K562 (cell line): ENCODE measurements at regions not wholly inside any gene's neighbourhood (a gene's known extent, or its start where the extent isn't known, plus 50 kb on each side); places are given as distances from the start of the nearest gene placed in this dataset.

Experiments
- BHLHE40 ChIP-seq: IDR thresholded peaks from 2 replicates; pipeline ENCODE4 v1.6.1; 2011; ENCODE audit warnings: low read length, improper control_type of control experiment
- CEBPG ChIP-seq, 3 experiments: fragments of 200-800 bp in 1 of 3; sonication (Bioruptor generic) in 1 of 3; sonication (generic) in 1 of 3; formaldehyde crosslinking in 1 of 3; IDR thresholded peaks in 2 of 3; conservative IDR thresholded peaks in 1 of 3; 2 replicates each; pipeline versions ENCODE4 v1.6.1 to v1.8.0; 2016 to 2022; ENCODE audit warnings: missing compliant biosample characterization in 2 of 3, missing genetic modification characterization in 2 of 3, mild to moderate bottlenecking in 1 of 3, missing genetic modification reagents in 1 of 3
- HMG20A ChIP-seq: fragments of 450-650 bp; formaldehyde crosslinking; conservative IDR thresholded peaks from 2 replicates; pipeline ENCODE4 v1.4.0; 2020; ENCODE audit warnings: mild to moderate bottlenecking, mixed read lengths
- JUND ChIP-seq, 2 experiments: IDR thresholded peaks; 2 replicates in 1 of 2; 3 replicates in 1 of 2; pipeline ENCODE4 v1.6.1; 2011; ENCODE audit warnings: borderline replicate concordance in 2 of 2, low read depth in 2 of 2, low read length in 2 of 2, improper control_type of control experiment in 1 of 2, missing biosample characterization in 1 of 2, missing genetic modification characterization in 1 of 2, missing genetic modification reagents in 1 of 2
- KDM5B ChIP-seq: fragments of 200-600 bp; sonication (generic); IDR thresholded peaks from 2 replicates; pipeline ENCODE4 v1.6.1; 2012; ENCODE audit warnings: low read depth, mild to moderate bottlenecking, moderate library complexity, low read length, control low read depth, inconsistent platforms; ENCODE audit not compliant: insufficient replicate concordance
- LCOR ChIP-seq: sonication (generic); formaldehyde crosslinking; IDR thresholded peaks from 2 replicates; pipeline ENCODE4 v1.8.0; 2022; ENCODE audit warnings: mild to moderate bottlenecking, missing genetic modification reagents
- NR2C2 ChIP-seq, 2 experiments: fragments of 200-800 bp in 1 of 2; sonication (Bioruptor generic) in 1 of 2; sonication (generic) in 1 of 2; formaldehyde crosslinking in 1 of 2; IDR thresholded peaks; 2 replicates each; pipeline versions ENCODE4 v1.6.1 to v1.8.0; 2016 to 2022; ENCODE audit warnings: mild to moderate bottlenecking in 1 of 2, missing compliant biosample characterization in 1 of 2, missing genetic modification characterization in 1 of 2, missing genetic modification reagents in 1 of 2
- STAT5B ChIP-seq: fragments of 250-450 bp; sonication (Bioruptor Pico); IDR thresholded peaks from 2 replicates; pipeline ENCODE4 v1.8.0; 2021; ENCODE audit warnings: mild to moderate bottlenecking, inconsistent platforms
- ZNF143 ChIP-seq: sonication (generic); formaldehyde crosslinking; IDR thresholded peaks from 2 replicates; pipeline ENCODE4 v1.9.0; 2022; ENCODE audit warnings: mild to moderate bottlenecking, missing genetic modification reagents
- ZNF184 ChIP-seq: sonication (generic); formaldehyde crosslinking; IDR thresholded peaks from 2 replicates; pipeline ENCODE4 v1.5.0; 2020; ENCODE audit warnings: missing genetic modification reagents
- TF ChIP-seq, protein P1 (sequence below): IDR thresholded peaks from 2 replicates; pipeline ENCODE4 v1.6.1; 2014; ENCODE audit warnings: antibody characterized with exemption
- TF ChIP-seq, protein P2 (sequence below), 2 experiments: fragments of 450-650 bp; IDR thresholded peaks; 2 replicates each; pipeline ENCODE4 v1.6.1; 2018; ENCODE audit warnings: mild to moderate bottlenecking in 2 of 2, low read depth in 1 of 2; ENCODE audit not compliant: partially characterized antibody in 2 of 2
- TF ChIP-seq, protein P3 (sequence below): sonication (generic); formaldehyde crosslinking; IDR thresholded peaks from 2 replicates; pipeline ENCODE4 v1.8.0; 2022; ENCODE audit warnings: missing genetic modification reagents, mild to moderate bottlenecking, moderate library complexity, borderline replicate concordance
- TF ChIP-seq, protein P4 (sequence below), 2 experiments: IDR thresholded peaks; 2 replicates each; pipeline ENCODE4 v1.6.1; 2011; ENCODE audit warnings: borderline replicate concordance in 1 of 2, control low read depth in 1 of 2, low read depth in 1 of 2, low read length in 1 of 2, mild to moderate bottlenecking in 1 of 2, mixed read lengths in 1 of 2, moderate library complexity in 1 of 2; ENCODE audit not compliant: insufficient read depth in 1 of 2, insufficient read length in 1 of 2, poor library complexity in 1 of 2, severe bottlenecking in 1 of 2; ENCODE audit errors: extremely low read depth in 1 of 2
- TF ChIP-seq, protein P5 (sequence below): sonication (generic); formaldehyde crosslinking; IDR thresholded peaks from 2 replicates; pipeline ENCODE4 v1.8.1; 2022; ENCODE audit warnings: missing genetic modification reagents

DNA sequence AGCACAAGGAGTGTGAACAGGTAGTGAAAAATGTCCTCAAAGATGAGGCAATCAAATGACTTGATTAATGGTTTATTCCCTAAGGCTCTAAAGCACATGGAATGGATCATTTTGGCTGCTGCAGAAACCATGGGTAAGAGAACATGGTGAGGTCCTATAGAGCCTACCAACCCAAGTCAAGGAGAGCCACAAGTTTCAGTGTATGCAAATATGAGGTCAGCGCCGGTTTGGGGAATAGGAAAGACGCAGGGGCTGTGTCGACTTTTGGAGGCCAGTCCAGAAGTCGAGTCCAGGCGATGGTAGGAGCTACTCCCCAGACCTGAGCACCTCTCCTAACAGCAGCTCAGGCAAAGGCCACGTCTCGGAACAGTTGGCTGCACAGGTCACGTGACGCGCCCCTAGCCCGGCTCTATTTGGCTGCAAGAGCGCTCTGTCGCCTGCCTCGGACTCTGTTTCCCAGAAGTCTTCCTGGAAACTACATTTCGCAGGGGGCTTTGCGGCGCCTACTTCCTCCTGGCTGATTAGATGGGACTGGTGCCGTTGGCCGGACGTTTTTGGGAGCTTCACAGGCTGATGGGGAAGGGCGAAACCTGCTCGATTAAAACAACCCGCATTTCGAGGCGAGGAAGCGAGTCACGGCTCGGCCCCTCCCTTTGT is 74.4 kb upstream of the CHD6 start (continued):
- no peak for TF ChIP-seq CEBPG (CRISPR knock-in tag; IDR thresholded peaks at IDR 0.05)
- 0 out of 4 replicates have a peak, but pooled peaks of 1 of the 2 experiments have one; percentile 13 for TF ChIP-seq CEBPG (tag; conservative IDR thresholded peaks at IDR 0.05 in 1 of 2, IDR thresholded peaks at IDR 0.05 in 1 of 2)
- TF ChIP-seq STAT5B: no peak
- TF ChIP-seq, protein P1, sequence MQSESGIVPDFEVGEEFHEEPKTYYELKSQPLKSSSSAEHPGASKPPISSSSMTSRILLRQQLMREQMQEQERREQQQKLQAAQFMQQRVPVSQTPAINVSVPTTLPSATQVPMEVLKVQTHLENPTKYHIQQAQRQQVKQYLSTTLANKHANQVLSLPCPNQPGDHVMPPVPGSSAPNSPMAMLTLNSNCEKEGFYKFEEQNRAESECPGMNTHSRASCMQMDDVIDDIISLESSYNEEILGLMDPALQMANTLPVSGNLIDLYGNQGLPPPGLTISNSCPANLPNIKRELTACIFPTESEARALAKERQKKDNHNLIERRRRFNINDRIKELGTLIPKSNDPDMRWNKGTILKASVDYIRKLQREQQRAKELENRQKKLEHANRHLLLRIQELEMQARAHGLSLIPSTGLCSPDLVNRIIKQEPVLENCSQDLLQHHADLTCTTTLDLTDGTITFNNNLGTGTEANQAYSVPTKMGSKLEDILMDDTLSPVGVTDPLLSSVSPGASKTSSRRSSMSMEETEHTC: peak; percentile 19; the same call in 1 of the 2 replicates
- peak; percentile 93 for TF ChIP-seq BHLHE40
- TF ChIP-seq, protein P2, sequence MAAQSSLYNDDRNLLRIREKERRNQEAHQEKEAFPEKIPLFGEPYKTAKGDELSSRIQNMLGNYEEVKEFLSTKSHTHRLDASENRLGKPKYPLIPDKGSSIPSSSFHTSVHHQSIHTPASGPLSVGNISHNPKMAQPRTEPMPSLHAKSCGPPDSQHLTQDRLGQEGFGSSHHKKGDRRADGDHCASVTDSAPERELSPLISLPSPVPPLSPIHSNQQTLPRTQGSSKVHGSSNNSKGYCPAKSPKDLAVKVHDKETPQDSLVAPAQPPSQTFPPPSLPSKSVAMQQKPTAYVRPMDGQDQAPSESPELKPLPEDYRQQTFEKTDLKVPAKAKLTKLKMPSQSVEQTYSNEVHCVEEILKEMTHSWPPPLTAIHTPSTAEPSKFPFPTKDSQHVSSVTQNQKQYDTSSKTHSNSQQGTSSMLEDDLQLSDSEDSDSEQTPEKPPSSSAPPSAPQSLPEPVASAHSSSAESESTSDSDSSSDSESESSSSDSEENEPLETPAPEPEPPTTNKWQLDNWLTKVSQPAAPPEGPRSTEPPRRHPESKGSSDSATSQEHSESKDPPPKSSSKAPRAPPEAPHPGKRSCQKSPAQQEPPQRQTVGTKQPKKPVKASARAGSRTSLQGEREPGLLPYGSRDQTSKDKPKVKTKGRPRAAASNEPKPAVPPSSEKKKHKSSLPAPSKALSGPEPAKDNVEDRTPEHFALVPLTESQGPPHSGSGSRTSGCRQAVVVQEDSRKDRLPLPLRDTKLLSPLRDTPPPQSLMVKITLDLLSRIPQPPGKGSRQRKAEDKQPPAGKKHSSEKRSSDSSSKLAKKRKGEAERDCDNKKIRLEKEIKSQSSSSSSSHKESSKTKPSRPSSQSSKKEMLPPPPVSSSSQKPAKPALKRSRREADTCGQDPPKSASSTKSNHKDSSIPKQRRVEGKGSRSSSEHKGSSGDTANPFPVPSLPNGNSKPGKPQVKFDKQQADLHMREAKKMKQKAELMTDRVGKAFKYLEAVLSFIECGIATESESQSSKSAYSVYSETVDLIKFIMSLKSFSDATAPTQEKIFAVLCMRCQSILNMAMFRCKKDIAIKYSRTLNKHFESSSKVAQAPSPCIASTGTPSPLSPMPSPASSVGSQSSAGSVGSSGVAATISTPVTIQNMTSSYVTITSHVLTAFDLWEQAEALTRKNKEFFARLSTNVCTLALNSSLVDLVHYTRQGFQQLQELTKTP (IDR thresholded peaks at IDR 0.05; ENCODE audit: low read depth in 1 of 2, partially characterized antibody in 2 of 2): peak in 1 of 2 experiments; percentile 94
- TF ChIP-seq KDM5B: peak; percentile 23
- TF ChIP-seq, protein P3, sequence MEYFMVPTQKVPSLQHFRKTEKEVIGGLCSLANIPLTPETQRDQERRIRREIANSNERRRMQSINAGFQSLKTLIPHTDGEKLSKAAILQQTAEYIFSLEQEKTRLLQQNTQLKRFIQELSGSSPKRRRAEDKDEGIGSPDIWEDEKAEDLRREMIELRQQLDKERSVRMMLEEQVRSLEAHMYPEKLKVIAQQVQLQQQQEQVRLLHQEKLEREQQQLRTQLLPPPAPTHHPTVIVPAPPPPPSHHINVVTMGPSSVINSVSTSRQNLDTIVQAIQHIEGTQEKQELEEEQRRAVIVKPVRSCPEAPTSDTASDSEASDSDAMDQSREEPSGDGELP (CRISPR knock-in tag): peak; percentile 30; the same call in 1 of the 2 replicates
- no peak for TF ChIP-seq HMG20A (CRISPR knock-in tag)
- TF ChIP-seq LCOR (CRISPR knock-in tag): 0 out of 2 replicates have a peak, but pooled peaks have one; percentile 50
- TF ChIP-seq, protein P4, sequence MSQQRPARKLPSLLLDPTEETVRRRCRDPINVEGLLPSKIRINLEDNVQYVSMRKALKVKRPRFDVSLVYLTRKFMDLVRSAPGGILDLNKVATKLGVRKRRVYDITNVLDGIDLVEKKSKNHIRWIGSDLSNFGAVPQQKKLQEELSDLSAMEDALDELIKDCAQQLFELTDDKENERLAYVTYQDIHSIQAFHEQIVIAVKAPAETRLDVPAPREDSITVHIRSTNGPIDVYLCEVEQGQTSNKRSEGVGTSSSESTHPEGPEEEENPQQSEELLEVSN (IDR thresholded peaks at IDR 0.05; ENCODE audit: borderline replicate concordance in 1 of 2, extremely low read depth in 1 of 2, insufficient read depth in 1 of 2, insufficient read length in 1 of 2, low read depth in 1 of 2, low read length in 1 of 2, poor library complexity in 1 of 2, severe bottlenecking in 1 of 2): peak; percentile 18 to 63
- TF ChIP-seq, protein P5, sequence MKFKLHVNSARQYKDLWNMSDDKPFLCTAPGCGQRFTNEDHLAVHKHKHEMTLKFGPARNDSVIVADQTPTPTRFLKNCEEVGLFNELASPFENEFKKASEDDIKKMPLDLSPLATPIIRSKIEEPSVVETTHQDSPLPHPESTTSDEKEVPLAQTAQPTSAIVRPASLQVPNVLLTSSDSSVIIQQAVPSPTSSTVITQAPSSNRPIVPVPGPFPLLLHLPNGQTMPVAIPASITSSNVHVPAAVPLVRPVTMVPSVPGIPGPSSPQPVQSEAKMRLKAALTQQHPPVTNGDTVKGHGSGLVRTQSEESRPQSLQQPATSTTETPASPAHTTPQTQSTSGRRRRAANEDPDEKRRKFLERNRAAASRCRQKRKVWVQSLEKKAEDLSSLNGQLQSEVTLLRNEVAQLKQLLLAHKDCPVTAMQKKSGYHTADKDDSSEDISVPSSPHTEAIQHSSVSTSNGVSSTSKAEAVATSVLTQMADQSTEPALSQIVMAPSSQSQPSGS: no peak
- TF ChIP-seq NR2C2 (CRISPR knock-in tag; IDR thresholded peaks at IDR 0.05): no peak
- TF ChIP-seq NR2C2 (tag; IDR thresholded peaks at IDR 0.05): peak; percentile 64; the same call in 1 of the 2 replicates
- TF ChIP-seq ZNF143: peak; percentile 65
- TF ChIP-seq JUND (IDR thresholded peaks at IDR 0.05; ENCODE audit: borderline replicate concordance, low read depth, low read length): 0 out of 2 replicates have a peak, but pooled peaks have one; percentile 21
- TF ChIP-seq JUND (tag; IDR thresholded peaks at IDR 0.05; ENCODE audit: borderline replicate concordance, low read depth, low read length): no peak
- no peak for TF ChIP-seq ZNF184 (CRISPR knock-in tag)
